ENCODE measurements at regions not wholly inside any gene's neighbourhood (a gene's known extent, or its start where the extent isn't known, plus 50 kb on each side); places are given as distances from the start of the nearest gene placed in this dataset.
"Not testable (repeated sequence)": the region's sequence is repeated elsewhere in the genome, so short reads cannot be mapped to it uniquely, and the experiment has no call there.

DNA sequence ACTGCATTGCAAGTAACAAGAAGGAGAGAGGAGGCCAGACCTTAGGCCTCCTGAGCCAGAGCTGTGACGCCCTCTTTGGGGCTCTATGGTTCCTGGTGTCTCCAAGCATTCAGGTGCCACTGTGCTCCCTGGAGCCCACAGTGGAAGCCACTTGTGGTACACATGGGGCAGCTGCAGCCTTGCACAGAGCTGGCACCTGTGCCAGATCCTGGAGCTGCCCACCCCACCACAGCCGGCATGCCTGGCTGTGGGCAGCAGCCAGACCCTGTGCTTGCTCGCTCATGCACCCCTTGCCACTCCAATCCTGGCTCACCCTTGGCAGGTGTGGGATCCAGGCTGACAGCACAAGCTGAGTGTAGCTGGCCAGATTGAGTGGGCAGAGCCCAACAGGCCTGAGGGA lies 173.8 kb upstream of the SMIM30 start:
- DNase-seq = no peak

DNA sequence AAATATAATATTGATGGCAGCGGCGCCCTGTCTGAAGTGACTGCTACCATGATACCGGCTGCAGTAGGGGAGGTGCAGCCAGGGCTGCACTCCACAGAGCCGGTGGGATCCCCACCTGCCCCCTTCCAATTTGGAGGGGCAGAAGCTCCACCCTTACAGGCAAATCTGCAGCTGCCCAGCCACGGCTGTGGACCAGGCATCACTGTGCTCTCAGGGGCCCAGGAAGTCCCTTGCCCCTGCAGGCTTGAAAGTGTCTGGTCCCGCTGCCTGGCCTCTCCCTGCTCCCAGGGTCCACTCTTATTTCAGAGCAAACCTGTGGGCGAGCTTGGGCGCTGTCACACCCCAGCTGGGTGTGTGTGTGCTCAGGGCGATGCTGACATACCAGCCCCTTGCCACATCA lies 172.7 kb upstream of the SMIM30 start:
- DNase-seq = no peak

DNA sequence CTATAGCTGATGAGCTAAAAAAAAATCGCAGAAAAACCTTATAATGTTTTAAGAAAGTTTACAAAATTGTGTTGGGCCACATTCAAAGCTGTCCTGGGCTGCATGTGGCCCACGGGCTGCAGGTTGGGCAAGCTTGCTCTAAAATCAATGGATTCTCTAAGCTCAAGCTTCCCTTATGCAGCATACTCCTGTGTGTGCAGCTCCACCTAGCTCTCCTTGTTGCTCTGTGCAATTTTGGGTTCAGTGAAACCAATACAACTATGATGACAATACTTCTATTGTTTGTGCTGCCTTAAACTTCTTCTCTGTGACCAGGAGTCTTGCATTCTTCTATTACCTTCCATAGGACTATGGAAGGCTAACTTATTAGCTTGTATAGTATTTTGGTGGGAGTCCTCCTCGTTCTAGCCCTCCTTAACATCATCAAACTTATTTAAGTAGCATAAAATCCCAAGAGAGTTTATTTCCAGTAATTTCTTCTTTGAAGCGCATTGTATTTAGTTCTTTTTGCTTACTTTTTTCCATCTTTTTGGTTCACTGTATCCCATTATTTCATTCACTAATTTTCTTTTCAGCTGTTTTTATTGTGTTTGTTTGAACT lies 170.9 kb upstream of the SMIM30 start:
- DNase-seq = no peak

DNA sequence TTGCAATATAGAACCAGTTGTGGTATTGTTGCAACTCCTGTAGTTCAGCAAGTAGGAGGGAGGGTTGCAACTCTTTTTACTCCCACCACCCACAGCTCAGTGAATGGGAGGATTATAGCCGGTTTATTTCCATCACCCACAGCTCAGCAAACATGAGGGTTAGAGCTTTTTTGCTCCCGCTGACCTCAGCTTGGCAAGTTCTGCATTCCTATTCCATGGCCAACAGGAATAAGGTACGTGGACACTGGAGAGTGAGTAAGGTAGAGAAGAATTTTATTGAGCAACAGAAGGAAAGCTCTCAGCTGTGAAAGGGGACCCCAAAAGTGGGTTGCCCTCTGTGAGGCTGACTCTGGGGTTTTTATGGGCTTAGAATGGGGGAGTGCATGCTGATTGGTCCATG lies 167.1 kb upstream of the SMIM30 start:
- no peak for DNase-seq

DNA sequence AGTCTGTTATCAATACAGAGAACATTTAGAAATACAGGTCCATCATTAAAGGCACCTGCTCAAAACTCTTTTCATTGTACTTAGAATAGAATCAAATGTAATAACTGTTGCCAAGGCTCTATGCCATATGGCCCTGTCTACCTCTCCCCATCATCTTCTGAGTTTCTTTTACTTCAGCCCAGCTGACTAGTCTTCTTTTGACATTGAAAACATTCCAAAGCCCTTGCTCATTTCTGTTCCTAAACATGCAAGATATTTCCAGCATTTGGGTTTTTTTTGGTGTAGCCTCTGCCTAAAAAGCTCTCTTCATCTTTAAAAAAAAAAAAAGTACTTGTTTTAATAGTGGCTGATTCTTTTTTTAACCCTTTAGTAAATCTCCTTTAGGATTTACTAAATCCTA lies 165.5 kb upstream of the SMIM30 start:
- no peak for DNase-seq

DNA sequence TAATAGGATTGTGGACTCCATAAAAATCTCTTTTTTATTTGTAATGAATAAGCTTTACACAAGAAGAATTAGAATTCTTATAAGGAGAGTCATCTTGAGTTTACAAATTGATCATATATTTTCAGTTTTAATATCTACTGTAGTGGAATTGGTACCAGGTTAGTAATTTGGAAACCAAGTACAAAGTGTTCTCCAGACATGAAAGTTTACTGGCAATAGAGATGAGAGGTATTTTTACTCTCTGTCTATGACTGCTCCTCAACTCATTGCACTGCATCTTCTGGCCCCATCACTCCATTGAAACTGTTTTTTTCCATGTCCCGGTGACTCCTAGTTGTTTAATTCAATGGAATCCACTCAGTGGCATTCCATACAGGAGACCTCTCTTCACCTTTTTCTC lies 164.5 kb upstream of the SMIM30 start:
- no peak for DNase-seq

DNA sequence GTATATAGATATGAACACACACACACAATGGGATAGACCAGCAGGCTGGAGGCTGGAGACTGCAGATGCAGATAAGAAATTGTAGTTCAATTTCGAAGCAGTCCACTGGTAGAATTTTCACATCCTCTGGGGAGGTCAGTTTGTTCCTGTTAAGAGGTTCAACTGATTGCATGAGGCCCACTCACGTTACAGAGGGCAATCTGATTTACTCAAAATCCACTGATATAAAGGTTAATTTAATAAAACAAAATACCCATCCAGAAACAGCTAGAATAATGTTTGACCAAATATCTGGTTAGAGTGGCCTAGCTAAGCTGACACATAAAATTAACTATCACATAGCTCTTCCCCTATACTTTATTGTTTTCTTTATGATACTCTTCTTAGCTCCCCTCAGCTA lies 162.9 kb upstream of the SMIM30 start:
- DNase-seq = no peak

DNA sequence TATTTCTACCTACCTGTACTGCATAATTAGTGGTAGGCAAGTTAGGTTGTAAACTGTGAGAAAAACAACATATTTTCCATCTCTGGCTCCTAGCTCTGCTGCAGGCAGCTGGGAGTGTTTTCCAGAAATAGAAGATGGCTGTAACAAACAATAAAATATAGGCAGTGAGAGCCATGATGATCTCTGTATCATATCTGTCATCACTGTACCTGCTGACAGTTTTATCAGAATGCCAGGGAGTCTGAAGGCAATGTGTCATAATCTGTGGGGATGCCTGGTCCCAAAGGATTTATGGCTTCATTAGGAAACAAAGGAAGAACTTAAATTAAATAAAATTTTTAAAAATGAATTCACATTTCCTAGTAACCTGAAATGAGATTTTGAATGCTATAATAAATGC lies 160.9 kb upstream of the SMIM30 start:
- DNase-seq = no peak

DNA sequence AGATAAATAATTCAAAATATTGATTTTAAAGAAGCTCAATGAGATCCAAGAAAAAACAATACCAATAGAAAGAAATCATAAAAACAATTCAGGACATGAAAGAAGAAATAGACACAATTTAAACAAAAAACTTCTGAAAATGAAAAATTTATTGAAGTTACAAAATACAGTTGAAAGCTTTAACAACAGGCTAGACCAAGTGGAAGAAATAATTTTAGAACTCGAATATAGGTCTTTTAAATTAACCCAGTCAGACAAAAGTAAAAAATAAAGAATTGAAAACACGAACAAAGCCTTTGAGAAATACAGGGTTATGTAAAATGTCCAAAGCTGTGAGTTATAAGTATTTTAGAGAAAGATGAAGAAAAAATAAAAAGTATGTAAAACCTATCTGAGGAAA lies 152.4 kb upstream of the SMIM30 start:
- no peak for DNase-seq

DNA sequence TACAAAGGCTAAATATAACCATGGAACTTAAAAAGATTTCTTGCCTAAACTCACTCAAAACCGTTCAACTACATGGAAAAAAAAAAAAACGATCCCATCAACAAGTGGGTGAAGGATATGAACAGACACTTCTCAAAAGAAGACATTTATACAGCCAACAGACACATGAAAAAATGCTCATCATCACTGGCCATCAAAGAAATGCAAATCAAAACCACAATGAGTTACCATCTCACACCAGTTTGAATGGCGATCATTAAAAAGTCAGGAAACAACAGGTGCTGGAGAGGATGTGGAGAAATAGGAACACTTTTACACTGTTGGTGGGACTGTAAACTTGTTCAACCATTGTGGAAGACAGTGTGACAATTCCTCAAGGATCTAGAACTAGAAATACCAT lies 151.2 kb upstream of the SMIM30 start:
- not testable (repeated sequence) for DNase-seq

DNA sequence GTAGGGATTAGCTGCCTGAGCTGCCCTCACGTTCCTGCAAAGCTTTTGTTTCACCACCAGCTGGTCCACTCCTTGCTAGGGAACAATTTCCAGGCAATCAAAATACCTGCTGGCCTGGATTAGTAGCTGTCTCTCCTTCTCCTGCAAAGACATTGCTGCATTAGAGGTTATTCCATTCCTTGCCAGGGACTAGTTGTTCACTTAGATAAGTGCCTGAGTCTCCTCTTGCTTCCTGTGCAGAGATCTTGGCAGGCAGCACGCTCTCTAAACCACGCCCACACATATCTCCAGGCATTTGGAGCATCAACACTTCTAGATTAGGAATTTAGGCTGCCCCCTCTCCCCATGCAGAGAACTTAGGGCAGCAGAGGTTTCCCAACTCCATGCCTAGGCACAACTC lies 150.4 kb upstream of the SMIM30 start:
- DNase-seq = no peak

DNA sequence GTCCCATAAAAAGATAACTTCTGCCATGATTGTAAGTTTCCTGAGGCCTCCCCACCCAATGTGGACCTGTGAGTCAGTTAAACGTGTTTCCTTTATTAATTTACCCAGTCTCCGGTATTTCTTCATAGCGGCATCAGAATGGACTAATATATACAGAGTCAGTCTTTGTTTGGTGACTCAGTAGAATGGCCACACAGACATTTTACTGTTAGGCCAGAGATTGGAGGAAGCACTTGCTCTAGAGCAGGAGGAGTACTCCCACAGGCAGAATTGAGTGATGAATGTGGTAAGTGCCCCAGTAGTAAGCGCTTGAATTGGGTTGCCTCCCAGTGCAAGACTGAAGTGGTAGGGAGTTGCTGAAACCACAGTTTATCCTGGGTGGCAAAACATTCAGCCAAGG lies 149.5 kb upstream of the SMIM30 start:
- no peak for DNase-seq

DNA sequence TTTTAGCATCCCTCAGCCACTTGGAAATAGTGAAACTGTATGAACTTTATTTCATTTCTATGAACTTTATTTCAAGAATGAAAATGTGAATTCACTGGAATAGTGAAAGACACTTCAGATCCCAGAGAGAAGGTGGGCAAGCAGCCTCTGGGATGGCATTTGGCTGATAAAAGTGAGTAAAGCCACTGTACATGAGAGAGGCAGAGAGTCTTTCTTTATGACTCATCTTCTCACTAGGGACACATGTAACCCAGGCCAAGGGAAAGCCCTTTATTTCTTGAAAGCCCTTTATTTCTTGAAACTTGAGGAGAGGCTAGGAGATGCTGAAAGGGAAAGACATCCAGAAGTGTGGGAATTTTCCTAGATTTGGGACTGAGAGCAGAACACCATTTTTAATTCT lies 148.9 kb upstream of the SMIM30 start:
- no peak for DNase-seq

DNA sequence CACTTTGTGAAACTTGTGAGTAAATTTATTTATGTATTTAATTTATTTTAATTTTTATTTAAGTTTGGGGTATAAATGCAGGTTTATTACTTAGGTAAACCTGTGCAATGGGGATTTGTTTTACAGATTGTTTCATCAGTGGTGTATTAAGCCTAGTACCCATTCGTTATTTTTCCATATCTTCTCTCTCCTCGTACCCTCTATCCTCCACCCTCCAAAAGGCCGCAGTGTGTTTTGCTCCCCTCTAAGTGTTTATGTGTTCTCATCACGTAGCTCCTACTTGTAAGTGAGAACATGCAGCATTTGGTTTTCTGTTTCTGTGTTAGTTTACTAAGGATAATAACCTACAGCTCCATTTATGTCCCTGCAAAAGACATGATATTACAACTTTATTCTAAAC lies 145.4 kb upstream of the SMIM30 start:
- DNase-seq = no peak

DNA sequence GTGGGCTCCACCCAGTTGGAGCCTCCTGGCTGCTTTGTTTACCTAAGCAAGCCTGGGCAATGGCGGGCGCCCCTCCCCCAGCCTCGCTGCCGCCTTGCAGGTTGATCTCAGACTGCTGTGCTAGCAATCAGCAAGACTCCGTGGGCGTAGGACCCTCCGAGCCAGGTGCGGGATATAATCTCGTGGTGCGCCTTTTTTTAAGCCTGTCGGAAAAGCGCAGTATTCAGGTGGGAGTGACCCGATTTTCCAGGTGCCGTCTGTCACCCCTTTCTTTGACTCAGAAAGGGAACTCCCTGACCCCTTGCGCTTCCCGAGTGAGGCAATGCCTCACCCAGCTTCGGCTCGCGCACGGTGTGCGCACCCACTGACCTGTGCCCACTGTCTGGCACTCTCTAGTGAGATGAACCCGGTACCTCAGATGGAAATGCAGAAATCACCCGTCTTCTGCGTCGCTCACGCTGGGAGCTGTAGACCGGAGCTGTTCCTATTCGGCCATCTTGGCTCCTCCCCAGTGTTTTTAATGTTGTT lies 144.9 kb upstream of the SMIM30 start:
- not testable (repeated sequence) for DNase-seq

DNA sequence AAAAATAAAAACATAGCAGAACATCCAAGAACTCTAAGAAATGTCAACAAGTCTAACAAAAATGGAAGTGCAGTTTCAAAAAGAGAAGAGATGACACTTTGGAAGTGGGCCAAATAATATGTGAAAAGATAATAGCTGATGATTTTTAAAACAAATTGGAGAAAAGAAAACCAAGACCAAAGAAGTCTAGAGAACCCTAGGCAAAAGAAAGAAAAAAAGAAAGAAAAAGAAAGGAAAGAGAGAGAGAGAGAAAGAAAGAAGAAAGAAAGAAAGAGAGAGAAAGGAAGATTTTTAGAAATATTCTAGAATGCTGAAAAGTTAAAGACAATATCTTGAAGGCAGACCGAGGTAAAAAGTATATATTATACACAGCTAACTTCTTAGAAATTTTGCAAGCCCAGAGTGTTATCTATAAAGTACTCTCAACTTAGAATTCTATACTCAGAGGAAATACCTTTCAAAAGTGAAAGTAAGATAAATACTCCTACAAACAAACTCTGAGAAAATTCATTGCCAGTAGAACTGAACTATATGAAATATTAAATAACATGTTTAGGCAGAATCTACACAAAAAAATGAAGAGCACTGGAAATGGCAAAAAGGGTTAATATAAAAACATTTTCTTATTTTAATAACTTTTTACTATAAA lies 138.7 kb upstream of the SMIM30 start:
- no peak for DNase-seq

DNA sequence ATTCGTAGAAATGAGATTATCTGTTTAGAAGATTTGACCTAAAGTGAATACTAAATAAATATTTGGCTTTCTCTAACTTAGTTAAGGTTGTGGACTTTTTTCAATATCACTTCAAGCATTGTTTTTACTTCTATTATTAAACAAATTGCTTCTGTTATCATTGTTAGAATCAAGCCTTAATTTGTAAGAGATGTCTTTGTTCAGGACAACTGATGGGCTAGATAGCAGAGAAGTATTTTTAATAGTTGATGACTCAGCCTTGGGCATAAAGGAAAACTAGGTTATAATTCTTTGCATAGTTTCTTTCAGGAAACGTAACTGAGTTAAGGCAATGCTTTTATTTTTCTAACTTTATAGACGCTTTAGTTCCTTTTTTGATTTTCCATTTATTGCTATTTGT lies 128.8 kb upstream of the SMIM30 start:
- DNase-seq = no peak

DNA sequence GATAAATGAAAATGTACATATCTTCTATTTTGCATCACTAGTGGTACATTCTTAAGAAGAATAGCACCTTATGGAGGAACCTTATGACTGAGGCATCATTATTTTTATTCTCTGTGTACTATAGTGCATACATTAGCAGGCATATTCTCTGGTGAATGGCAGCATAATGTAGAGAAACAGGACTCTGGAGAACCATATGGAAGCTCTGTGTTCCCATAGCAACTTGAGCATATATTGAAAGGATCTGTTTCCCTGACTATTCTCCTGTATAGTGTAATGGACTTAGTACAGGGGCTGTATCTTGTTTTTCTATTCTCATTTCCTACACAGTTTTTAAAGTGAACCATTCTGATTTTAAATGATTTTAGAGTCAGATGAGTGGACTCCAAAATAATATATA lies 128.4 kb upstream of the SMIM30 start:
- no peak for DNase-seq

DNA sequence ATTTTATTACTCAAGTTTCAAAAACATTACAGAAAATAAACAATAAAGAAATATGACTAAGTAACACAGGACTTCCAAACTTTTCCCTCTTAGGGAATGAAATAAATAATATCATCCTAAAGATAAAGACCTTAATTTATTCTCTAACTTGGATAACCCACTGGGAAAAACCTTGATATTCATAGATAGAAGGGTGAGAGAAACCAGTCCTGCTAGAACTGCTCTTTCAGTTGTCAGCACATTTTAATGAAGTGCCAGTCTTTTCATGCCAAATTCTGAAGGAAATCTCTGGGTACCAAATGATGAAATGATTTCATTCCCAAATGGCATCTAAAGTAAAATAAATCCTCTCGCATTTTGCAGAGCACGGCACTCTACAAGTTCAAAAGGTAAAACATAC lies 114.5 kb upstream of the SMIM30 start:
- no peak for DNase-seq

DNA sequence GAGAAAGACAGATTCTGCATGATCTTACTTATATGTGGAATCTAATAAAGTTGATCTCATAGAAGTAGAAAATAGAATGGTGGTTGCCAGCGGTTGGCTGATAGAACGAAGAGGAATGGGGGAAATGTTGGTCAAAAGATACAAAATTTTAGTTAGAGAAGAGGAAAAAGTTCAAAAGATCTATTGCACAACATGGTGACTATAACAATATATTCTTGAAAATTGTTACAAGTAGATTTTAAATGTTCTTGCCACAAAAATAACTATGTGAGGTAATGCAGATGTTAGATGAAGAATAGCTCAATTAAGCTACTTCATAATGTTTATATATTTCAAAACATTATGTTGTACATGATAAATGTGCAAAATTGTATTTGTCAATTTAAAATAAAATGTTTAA lies 112.3 kb upstream of the SMIM30 start:
- no peak for DNase-seq

DNA sequence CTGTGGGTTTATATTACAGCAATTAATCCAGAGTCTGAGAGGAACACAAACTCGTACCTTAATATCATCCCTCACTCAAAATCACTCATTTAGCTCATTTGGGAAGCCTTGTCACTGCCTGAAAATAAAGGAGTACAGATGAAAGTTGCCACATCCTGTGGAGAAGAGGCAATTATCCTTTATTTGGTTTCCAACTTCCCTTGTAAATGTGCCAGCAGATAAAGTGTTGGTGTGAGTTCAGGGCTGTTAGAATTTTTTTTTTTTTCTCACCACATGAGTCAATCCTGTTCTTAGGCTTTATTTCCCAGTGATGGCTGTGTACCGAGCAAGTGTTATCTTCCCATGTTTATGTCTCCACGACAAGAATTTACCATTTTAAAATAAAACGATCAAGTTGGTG lies 99.0 kb upstream of the SMIM30 start:
- DNase-seq = no peak

DNA sequence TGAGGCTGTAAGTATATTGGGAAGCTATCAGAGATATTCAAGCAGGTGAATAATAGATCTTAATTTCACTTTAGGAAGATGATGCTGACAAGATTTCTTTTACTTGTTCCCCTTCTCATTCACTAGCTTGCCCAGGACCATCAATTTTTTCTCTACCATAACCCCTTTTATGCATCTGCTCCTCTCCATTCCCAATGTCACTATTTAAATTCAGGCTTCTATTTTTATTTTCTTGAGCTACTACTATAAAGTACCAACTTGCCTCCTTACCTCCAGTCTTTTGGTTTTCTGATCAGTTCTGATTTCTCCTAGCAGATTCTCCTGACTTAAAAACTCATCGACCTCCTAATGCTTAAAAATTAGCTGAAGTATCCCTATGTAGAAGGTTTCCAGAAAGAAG lies 97.7 kb upstream of the SMIM30 start:
- no peak for DNase-seq

DNA sequence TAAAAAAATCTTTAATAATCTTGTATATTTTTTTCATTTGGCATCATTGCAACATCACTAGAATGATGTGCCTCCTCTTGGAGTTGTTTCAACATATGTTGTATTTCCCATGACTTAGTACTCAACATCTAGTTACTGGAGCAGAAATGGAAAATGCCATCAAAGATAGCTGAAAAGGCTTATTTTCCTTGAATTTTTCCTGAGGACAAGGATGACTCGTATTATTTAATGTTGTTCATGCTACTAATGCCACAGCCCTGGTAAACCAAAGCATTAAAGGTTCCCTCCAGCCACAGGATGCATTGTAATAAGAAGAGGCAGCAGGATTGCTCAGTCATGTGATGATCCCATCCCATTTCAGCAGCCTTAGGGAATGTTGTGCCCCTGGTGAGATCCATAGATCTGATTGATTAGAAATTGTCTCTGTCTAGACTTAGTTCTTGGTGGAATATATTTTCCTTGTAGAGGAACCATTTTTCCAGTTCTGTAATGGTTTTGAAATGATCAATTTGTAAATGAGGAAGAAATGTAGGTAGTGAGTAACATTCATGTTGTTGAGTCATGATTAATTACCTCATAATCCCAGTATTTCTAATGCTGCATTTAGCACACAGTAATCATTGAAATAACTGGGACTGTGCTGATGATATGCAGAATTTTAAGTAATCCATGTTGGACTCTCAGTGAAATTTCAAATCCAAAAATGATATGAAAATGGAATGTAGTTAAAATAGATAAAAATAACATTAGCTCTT lies 91.3 kb upstream of the SMIM30 start:
- DNase-seq = no peak

DNA sequence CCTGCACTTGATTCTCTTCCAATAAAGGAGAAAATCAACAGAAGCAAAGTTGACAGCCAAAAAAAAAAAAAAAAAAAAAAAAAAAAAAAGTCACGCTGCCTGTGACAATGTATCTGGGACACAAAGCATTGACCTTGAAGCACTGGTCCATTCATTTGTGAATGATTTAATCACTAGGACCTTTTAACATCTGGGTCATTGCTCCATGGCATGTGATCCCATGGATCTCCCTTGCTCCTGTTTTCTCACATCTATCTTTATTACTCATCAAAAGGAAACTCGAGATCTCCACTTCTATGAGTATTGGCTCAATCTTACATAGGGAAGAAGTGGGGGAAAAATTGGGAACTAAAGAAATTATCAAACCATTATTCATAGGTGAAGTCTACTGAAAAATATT lies 89.6 kb upstream of the SMIM30 start:
- no peak for DNase-seq
